ENCODE measurements at regions not wholly inside any gene's neighbourhood (a gene's known extent, or its start where the extent isn't known, plus 50 kb on each side); places are given as distances from the start of the nearest gene placed in this dataset.

DNA sequence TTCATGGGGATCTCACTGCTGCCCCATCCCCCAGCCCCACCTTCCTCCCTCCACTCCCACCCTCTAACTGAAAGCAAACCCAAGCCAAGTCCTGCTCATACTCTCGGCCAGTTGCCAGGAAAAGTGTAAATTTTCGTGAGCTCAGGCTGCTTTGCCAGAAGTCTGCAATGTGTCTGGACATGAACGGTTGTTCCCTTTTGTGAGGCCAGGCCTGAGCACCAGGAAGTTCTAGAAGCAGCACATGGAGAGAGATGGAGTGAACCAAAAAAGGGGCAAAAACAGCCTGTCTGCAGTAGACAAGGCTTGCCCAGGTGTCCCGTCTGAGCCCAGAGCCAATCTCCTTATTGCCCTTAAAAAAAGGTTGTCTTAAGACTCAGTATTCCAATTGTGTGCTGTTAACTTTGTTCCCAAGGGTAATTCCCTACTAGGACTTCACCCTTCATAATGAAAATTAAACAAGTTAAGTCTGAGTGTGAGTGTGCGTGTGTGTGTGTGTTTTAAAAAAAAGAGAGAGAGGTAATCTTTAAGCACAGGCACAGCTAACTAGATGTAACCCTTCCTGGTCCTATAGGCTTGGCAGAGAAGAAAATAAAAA lies 247.1 kb downstream of the BCL11A start:
- Mint-ChIP-seq H3K27ac (peak overlapping the region; percentile 85 to 95 (median 87)), H3K4me1 (peaks cover 42% of the 10 kb centered on the region), H3K9me3 (no peaks in the 10 kb centered on the region), H3K4me3 (peak overlapping the region in 2 of 3 experiments; percentile 7 to 10), H3K36me3 (ENCODE audit: low read depth) (no peaks in the 10 kb centered on the region), H3K27me3 (ENCODE audit: low read depth) (peaks cover 3% of the 10 kb centered on the region)
- TF ChIP-seq, protein P1, sequence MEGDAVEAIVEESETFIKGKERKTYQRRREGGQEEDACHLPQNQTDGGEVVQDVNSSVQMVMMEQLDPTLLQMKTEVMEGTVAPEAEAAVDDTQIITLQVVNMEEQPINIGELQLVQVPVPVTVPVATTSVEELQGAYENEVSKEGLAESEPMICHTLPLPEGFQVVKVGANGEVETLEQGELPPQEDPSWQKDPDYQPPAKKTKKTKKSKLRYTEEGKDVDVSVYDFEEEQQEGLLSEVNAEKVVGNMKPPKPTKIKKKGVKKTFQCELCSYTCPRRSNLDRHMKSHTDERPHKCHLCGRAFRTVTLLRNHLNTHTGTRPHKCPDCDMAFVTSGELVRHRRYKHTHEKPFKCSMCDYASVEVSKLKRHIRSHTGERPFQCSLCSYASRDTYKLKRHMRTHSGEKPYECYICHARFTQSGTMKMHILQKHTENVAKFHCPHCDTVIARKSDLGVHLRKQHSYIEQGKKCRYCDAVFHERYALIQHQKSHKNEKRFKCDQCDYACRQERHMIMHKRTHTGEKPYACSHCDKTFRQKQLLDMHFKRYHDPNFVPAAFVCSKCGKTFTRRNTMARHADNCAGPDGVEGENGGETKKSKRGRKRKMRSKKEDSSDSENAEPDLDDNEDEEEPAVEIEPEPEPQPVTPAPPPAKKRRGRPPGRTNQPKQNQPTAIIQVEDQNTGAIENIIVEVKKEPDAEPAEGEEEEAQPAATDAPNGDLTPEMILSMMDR (IDR thresholded peaks at IDR 0.05; ENCODE audit: unreplicated experiment in 3 of 3) = no peak

- no peaks in the 10 kb centered on the region for H3K9me3 Mint-ChIP-seq
- no peak overlapping the region for H3K27ac Mint-ChIP-seq
- no peak overlapping the region for H3K4me3 Mint-ChIP-seq
- H3K36me3 Mint-ChIP-seq (ENCODE audit: low read depth) = no peaks in the 10 kb centered on the region
- TF ChIP-seq, protein P1 (IDR thresholded peaks at IDR 0.05; ENCODE audit: unreplicated experiment in 3 of 3) = no peak
- peaks cover 27% of the 10 kb centered on the region for H3K4me1 Mint-ChIP-seq
- peaks cover 3% of the 10 kb centered on the region for H3K27me3 Mint-ChIP-seq (ENCODE audit: low read depth)
These were observed 249.8 kb downstream of the BCL11A start for GRCh38 chr2:60303680-60304079.

- peaks cover 3% of the 10 kb centered on the region for H3K9me3 Mint-ChIP-seq
- TF ChIP-seq, protein P1 (IDR thresholded peaks at IDR 0.05; ENCODE audit: unreplicated experiment in 3 of 3) = no peak
- H3K36me3 Mint-ChIP-seq (ENCODE audit: low read depth) = no peaks in the 10 kb centered on the region
- peaks cover 8% of the 10 kb centered on the region for H3K27me3 Mint-ChIP-seq (ENCODE audit: low read depth)
- H3K4me3 Mint-ChIP-seq = no peak overlapping the region
- H3K27ac Mint-ChIP-seq = no peak overlapping the region
- peaks cover 29% of the 10 kb centered on the region for H3K4me1 Mint-ChIP-seq
These were observed 250.9 kb downstream of the BCL11A start for GRCh38 chr2:60302377-60303126.

DNA sequence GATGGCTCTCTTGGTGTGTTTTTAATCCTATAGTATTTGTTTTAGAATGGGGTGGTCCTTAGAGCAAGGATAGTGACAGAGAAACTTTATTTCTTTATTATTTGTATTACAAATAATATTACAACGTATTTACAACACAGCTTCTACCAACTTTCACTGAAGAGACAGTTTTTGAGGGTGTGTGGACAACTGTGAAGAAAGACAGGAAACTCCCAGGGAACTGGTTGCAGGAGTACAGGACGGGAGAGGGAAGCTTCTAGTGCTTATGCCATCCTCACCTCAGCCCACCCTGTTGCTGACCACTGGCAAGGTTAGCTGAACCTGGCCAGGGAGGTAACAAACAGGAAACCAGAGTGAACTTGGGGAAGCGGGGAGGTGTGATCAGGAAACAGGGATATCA lies 251.7 kb downstream of the BCL11A start:
- Mint-ChIP-seq H3K4me3 (no peak overlapping the region), H3K27ac (no peak overlapping the region), H3K4me1 (peaks cover 21% of the 10 kb centered on the region), H3K36me3 (ENCODE audit: low read depth) (no peaks in the 10 kb centered on the region), H3K9me3 (peaks cover 3% of the 10 kb centered on the region), H3K27me3 (ENCODE audit: low read depth) (peaks cover 12% of the 10 kb centered on the region)
- TF ChIP-seq, protein P1 (IDR thresholded peaks at IDR 0.05; ENCODE audit: unreplicated experiment in 3 of 3) = no peak

DNA sequence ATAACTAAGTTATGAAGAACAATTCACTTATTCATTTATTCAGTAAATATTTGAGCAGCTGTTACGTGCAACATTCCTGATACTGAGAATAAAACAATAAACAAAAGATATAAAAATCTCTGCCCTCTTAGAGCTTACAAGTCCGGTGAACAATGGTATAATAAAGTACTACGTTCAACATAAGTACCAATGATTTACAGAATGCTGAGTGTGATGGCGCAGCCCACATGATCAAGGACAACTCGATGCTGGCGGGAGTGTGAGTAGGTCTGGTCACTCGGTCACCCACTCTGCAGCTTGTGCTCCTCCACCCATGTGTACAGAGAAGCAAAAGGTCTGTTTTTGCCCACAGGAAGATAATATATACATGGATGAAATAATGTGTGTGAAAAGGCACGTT lies 254.3 kb downstream of the BCL11A start:
- TF ChIP-seq, protein P1 (IDR thresholded peaks at IDR 0.05; ENCODE audit: unreplicated experiment in 3 of 3) = no peak
- Mint-ChIP-seq H3K9me3 (peaks cover 8% of the 10 kb centered on the region), H3K27me3 (ENCODE audit: low read depth) (peaks cover 17% of the 10 kb centered on the region), H3K4me1 (peaks cover 11% of the 10 kb centered on the region), H3K27ac (no peak overlapping the region), H3K4me3 (no peak overlapping the region), H3K36me3 (ENCODE audit: low read depth) (no peaks in the 10 kb centered on the region)

Measured in nephron (organoid).